Adrenal gland (tissue), 9 donors: ENCODE measurements at regions not wholly inside any gene's neighbourhood (a gene's known extent, or its start where the extent isn't known, plus 50 kb on each side); places are given as distances from the start of the nearest gene placed in this dataset.
A peak's percentile ranks its signal among the peaks of the same experiment; 100 is the strongest.

Experiments
- DNase-seq, 7 donors: peaks; one replicate each; pipeline ENCODE4 v3.0.0-alpha.2; 2019 to 2020
- H3K27ac ChIP-seq, 5 donors: fragments of 200-600 bp; sonication (generic) in 4 of 5; 1 replicate in 3 of 5; 2 replicates in 2 of 5; pipeline versions ENCODE4 v1.5.1 to v1.8.0; 2016 to 2020; ENCODE audit warnings: mild to moderate bottlenecking in 1 of 5
- H3K27me3 ChIP-seq: fragments of 200-600 bp; 2 replicates; pipeline ENCODE4 v1.8.0; 2021
- H3K36me3 ChIP-seq, 2 donors: fragments of 200-600 bp; replicated peaks in 1 of 2; 1 replicate in 1 of 2; 2 replicates in 1 of 2; pipeline versions ENCODE4 v1.5.1 to v1.8.0; 2018 to 2022
- H3K4me1 ChIP-seq, 2 donors: fragments of 200-600 bp; replicated peaks in 1 of 2; 1 replicate in 1 of 2; 2 replicates in 1 of 2; pipeline versions ENCODE4 v1.5.1 to v1.8.0; 2018 to 2021
- H3K4me3 ChIP-seq, 4 donors: fragments of 200-600 bp; sonication (generic) in 3 of 4; one replicate each; pipeline ENCODE4 v1.5.1; 2016 to 2018
- H3K9me3 ChIP-seq, 3 donors: fragments of 200-600 bp; sonication (generic) in 1 of 3; replicated peaks in 1 of 3; 1 replicate in 2 of 3; 2 replicates in 1 of 3; pipeline versions ENCODE4 v1.5.1 to v1.8.0; 2016 to 2021
- POLR2A ChIP-seq, 2 donors: fragments of 450-650 bp; IDR thresholded peaks; one replicate each; pipeline ENCODE4 v1.6.1; 2017; ENCODE audit warnings: antibody characterized with exemption in 2 of 2, mild to moderate bottlenecking in 2 of 2, moderate library complexity in 1 of 2
- WGBS, 4 donors: extraction: QIAGEN DNeasy Blood & Tissue Kit in 2 of 4; methylation state at CpG; one replicate each; pipeline versions ENCODE4 v1.1.5 to v1.1.7; 2013 to 2017; 5-methylcytosine and 5-hydroxymethylcytosine counted together
- intact Hi-C, 2 donors: fragments of 100-400 bp; cut with DNase I; formaldehyde crosslinking; loops; one replicate each; pipeline versions ENCODE4 v1.14.1 to v1.15.0; 2022 to 2023
- TF ChIP-seq, protein P1 (sequence below), 6 experiments: fragments of 450-650 bp in 4 of 6; fragments of 200-600 bp in 2 of 6; sonication (generic) in 1 of 6; IDR thresholded peaks; 1 replicate in 5 of 6; 2 replicates in 1 of 6; pipeline versions ENCODE4 v1.5.1 to v1.8.0; 2016 to 2021; ENCODE audit warnings: antibody characterized with exemption in 6 of 6, mild to moderate bottlenecking in 2 of 6, moderate library complexity in 1 of 6
- donor health status: healthy with polysubstance abuse.
- donor health status: Bipolar disorder and iron deficiency.
- donor health status: DM: yes; HTN: yes; CAD: no.
- donor health status: DM: no; HTN: no; CAD: no.
- donor health status: DM: no; HTN: no; CAD: no.

DNA sequence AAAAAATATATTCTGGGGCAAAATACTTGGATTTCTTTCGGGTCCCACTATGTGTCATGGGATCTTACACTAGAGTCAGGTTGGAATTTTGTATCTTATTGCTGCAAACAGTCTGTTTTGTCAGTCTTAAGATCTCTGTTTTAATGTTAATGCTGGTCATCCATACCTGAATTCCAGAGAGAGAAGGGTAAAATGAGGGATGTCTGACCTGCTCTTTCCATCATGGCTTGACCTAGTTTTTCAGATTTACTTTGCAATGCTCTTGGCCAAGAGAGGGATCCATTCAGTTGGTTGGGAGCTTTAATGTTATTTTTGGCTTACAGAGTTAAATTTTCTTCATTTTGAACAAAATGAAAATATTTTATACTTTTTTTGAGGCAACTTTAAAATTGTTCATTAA, 117.2 kb downstream of the CASP12 start:
- WGBS, 4 donors: 62 to 81% (median 77%) methylated on average over 1 of the region's 1 CpG
- Histone ChIP-seq H3K27me3 (no peaks in the 10 kb centered on the region), H3K9me3 (no peaks in the 10 kb centered on the region), H3K4me3 (no peak overlapping the region), H3K27ac (no peak overlapping the region), H3K36me3 (no peaks in the 10 kb centered on the region), H3K4me1 (no peaks in the 10 kb centered on the region)
- TF ChIP-seq, protein P1, sequence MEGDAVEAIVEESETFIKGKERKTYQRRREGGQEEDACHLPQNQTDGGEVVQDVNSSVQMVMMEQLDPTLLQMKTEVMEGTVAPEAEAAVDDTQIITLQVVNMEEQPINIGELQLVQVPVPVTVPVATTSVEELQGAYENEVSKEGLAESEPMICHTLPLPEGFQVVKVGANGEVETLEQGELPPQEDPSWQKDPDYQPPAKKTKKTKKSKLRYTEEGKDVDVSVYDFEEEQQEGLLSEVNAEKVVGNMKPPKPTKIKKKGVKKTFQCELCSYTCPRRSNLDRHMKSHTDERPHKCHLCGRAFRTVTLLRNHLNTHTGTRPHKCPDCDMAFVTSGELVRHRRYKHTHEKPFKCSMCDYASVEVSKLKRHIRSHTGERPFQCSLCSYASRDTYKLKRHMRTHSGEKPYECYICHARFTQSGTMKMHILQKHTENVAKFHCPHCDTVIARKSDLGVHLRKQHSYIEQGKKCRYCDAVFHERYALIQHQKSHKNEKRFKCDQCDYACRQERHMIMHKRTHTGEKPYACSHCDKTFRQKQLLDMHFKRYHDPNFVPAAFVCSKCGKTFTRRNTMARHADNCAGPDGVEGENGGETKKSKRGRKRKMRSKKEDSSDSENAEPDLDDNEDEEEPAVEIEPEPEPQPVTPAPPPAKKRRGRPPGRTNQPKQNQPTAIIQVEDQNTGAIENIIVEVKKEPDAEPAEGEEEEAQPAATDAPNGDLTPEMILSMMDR (IDR thresholded peaks at IDR 0.05): no peak
- no peak for TF ChIP-seq POLR2A (IDR thresholded peaks at IDR 0.05)
- intact Hi-C loops: no loop called here
- DNase-seq: no peak

DNA sequence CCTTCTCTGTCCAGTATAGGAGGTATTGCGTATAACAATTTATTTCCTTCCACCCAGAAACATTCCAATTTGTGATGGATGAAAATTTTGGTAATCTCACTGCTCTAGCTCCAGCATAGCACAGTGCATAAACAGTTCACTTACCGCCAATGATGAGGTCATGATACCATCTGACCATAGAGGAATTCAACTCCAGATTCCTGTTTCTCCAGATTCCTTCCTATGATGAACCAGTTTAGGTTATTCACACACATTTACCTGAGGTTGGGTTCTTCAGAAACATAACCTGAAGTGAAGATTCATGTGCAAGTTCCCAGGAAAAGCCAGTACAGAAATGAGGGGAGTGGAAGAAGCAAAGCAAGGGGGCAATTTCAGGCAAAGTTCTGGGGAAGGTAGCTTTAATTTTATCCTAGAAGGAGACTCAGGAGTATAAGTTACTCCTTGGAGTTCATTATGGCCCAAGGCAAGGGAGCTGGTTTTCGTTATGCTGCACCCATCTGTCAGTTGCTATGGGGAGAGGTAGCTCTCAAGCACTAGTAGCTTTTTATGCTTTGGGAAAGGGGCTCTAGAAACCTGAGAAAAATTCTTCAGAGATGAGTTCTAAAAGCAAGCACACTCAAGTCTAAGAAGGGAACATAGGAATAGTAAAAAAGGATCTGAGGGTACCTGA, 121.6 kb downstream of the CASP12 start:
- intact Hi-C loops: no loop called here
- Histone ChIP-seq H3K27ac (no peak overlapping the region), H3K27me3 (no peaks in the 10 kb centered on the region), H3K4me1 (no peaks in the 10 kb centered on the region), H3K36me3 (no peaks in the 10 kb centered on the region), H3K9me3 (no peaks in the 10 kb centered on the region), H3K4me3 (no peak overlapping the region)
- DNase-seq: no peak
- no peak for TF ChIP-seq POLR2A (IDR thresholded peaks at IDR 0.05)
- TF ChIP-seq, protein P1 (IDR thresholded peaks at IDR 0.05): no peak
- 75 to 84% (median 83%) methylated on average over 3 of the region's 3 CpGs for WGBS, 4 donors

DNA sequence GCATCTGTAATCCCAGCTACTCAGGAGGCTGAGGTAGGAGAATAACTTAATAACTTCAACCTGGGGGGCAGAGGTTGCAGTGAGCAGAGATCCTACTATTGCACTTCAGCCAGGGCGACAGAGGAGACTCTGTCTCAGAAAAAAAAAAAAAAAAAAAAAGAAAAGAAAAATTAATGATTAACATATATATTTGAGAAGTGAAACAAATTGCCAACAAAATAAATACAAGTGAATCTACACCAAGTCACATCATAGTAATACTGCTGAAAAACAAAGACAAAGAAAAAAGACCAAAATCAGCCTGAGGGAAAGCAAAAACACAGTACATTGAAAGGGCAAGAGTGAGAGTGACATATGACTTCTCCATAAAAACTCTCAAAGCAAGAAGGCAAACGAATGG, 123.7 kb downstream of the CASP12 start:
- Histone ChIP-seq H3K27me3 (no peaks in the 10 kb centered on the region), H3K9me3 (no peaks in the 10 kb centered on the region), H3K36me3 (no peaks in the 10 kb centered on the region), H3K4me3 (no peak overlapping the region), H3K27ac (no peak overlapping the region), H3K4me1 (no peaks in the 10 kb centered on the region)
- intact Hi-C loops: no loop called here
- whole genome bisulfite sequencing, 4 donors: 70 to 84% (median 74%) methylated on average over 2 of the region's 2 CpGs
- DNase-seq: no peak
- TF ChIP-seq, protein P1 (IDR thresholded peaks at IDR 0.05): no peak
- no peak for TF ChIP-seq POLR2A (IDR thresholded peaks at IDR 0.05)

DNA sequence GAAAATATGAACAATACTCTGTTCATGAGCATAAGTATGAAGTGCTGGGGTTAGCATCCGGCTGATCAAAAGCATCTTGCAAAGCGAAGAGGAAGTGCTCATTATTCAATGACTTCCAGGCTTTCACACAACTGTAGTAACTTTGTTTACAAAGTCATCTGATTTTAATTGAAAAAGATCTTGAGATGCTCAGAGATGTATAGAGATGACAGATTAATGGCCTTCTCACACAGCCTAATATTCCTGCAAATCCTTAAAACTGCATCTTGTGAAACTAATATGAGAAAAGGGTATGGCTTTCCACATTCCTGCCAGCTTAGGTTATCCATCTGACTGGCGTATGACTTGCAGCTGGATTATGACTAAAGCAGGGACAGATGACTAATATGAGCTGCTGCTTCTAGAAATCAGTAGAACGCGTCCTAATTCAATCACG, 125.4 kb downstream of the CASP12 start:
- TF ChIP-seq, protein P1 (IDR thresholded peaks at IDR 0.05): no peak
- no peak for TF ChIP-seq POLR2A (IDR thresholded peaks at IDR 0.05)
- Histone ChIP-seq H3K9me3 (no peaks in the 10 kb centered on the region), H3K27me3 (no peaks in the 10 kb centered on the region), H3K36me3 (no peaks in the 10 kb centered on the region), H3K27ac (no peak overlapping the region), H3K4me1 (no peaks in the 10 kb centered on the region), H3K4me3 (no peak overlapping the region)
- WGBS, 4 donors: 33 to 43% (median 35%) methylated on average over 6 of the region's 6 CpGs
- DNase-seq: peak in 3 of 7 donors; percentile 4 to 53 (median 11)
- intact Hi-C loops: no loop called here
